GM21825 (cell line): ENCODE measurements at regions not wholly inside any gene's neighbourhood (a gene's known extent, or its start where the extent isn't known, plus 50 kb on each side); places are given as distances from the start of the nearest gene placed in this dataset.

Experiments
- ATAC-seq: cut with Tn5 transposase; IDR thresholded peaks from one replicate; pipeline ENCODE4 v1.9.1; 2021; ENCODE audit warnings: mild to moderate bottlenecking, moderate library complexity; ENCODE audit not compliant: unreplicated experiment

DNA sequence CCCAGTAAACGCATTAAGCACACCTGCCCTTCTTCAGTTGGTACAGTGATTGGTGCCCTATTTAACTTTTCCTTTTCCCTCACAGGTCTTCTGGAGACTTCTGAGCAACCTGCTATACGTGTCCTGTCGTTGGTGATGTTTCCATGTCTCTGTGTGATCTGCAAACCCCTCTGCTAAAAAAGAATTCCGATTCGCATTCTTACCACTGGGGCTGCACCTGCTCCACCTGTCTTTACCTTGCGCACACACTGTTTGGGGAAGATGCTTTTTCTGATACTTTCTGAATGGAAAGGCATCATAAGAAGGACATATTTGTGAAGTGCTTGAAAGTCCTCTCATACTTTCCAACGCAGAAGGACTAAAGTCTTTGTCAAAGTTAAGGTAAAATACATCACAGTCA is 323.9 kb upstream of the SOX11 start:
- no peak for ATAC-seq

DNA sequence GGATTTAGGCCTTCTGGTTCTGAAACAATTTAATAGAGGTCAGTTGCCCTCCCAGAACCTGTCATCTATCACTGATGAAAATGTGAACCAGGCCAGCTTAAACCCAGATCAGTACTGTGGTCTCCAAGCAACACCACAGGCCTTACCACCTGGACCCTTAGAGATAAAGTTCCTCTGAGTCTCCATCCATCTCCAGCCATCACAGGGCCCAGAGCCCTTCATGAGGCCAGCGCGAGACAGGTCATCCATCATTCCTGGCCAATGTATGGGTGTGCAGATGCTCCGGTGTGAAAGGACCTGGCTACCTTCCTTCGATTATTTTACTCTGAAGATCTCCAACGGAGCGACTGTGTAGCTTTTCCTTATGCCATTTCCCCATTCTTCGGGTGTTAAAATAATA is 322.7 kb upstream of the SOX11 start:
- ATAC-seq: no peak

DNA sequence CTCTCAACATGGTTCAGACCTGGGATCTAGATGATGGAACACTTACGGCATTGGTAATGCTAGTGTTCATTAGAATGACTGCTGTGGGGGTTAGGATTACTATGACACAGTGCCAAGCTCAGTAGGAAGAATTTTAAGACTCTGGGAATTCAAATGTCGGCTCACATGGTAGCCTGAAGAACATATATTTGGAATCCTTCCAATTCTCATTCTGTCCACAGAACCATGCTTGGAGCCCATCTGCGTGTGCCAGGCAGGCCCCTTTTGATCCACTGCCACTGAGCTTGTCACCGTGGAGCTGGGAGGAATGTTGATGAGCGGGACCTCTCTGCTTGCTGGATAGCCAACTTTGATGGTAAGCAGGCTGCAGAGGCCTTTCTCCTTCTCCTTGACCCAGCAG is 322.0 kb upstream of the SOX11 start:
- no peak for ATAC-seq

DNA sequence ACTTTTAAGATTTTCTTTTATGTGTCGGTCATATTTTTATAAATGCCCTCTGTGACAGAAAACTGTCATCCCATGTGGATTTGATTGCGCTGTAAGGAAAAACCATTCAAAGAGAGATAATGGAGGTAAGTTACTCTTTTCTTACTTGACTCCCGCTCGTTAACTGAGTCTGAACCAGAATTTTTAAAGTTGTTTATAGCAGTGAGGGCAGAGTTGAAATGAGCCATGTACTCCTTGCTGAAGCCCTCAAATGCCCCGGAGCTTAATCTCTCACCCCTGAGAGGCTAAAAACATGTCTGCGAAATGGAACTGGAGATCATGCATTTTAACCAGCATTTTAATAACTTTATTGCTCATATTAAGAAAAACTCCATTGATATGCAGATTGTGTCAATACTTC is 320.0 kb upstream of the SOX11 start:
- no peak for ATAC-seq

- no peak for ATAC-seq
Measured at GRCh38 chr2:5373200-5373599, 319.0 kb upstream of the SOX11 start.

- no peak for ATAC-seq
Measured at GRCh38 chr2:5374762-5375161, 317.4 kb upstream of the SOX11 start.

GRCh38 chr2:5377323-5377722 is 314.9 kb upstream of the SOX11 start:
- no peak for ATAC-seq

DNA sequence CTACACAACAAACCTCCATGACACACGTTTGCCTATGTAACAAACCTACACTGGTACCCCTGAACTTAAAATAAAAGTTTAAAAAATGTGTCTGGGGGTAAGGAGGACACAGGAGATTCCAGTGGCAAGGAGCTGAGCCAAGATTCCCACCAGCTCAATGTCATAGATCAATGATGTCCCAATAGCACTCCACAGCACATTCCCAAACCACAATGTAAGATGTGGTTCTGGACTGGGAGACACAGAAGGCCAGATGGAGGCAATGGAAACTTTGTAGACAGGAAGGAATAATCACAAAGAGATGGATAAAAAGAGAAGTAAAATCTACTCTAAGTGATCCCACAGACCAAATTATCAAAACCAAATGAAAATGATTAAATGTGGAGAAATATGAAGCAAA is 312.4 kb upstream of the SOX11 start:
- ATAC-seq: no peak

DNA sequence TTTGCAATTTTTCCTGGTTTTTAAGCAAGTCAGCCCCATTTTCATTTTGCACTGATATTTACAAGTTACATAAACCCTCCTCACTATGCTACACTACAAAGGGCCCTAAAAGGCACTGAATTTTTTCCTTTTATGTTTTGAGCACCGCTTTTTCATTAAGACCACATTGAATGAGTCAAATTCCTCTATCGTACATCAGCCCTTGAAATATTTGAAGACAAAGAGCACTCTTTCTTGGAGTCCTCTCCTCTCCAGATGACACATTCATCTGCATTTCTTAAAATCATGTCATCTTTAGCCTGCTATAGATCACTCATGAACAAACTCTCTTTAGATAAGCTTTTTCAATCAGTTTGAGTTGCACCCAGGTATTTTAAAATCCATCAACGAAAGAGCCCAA is 306.6 kb upstream of the SOX11 start:
- ATAC-seq: no peak

DNA sequence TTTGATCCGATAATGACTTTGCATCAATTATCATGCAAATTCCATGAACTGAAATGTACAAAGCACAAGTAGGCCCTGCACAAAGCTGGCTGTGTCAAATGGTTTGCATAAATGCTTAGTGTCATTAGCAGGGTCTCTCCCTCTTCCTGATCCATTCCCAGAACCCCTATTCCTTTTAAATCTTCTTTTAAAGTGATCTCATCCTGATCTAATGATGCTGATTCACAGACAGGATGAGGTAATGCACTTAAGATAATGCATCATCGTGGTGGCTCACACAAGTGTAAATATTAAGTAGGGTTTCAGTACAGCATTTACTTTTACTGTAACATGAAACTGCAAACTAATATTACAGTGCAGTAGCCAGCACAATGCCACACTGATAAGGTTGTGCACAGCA is 304.8 kb upstream of the SOX11 start:
- ATAC-seq: no peak

GRCh38 chr2:5389740-5390139 is 302.4 kb upstream of the SOX11 start:
- no peak for ATAC-seq

- ATAC-seq: no peak
Measured at GRCh38 chr2:5391362-5391761, 300.8 kb upstream of the SOX11 start.

DNA sequence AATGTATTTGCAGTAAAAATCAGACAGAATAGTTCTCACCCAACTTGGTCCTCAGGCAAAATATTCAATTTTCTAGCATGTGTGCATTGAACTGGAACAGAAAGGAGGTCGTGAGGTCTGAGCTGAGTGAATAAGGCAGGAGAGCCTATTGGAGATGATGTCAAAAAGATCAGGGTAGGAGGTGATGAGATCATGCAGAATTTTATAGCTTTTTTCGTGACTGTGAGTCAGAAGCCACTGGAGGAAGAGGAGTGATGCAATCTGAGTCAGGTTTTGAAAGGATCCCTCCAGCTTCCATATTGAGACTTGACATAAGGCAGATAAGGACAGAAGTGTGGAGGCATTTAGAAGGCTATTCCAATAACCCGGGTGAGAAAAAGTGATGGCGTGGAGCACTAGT is 299.5 kb upstream of the SOX11 start:
- no peak for ATAC-seq

GRCh38 chr2:5393474-5393873 is 298.7 kb upstream of the SOX11 start:
- ATAC-seq: no peak

GRCh38 chr2:5394223-5394622 is 298.0 kb upstream of the SOX11 start:
- ATAC-seq: no peak

- no peak for ATAC-seq
Measured at GRCh38 chr2:5401115-5401657, 291.0 kb upstream of the SOX11 start.

DNA sequence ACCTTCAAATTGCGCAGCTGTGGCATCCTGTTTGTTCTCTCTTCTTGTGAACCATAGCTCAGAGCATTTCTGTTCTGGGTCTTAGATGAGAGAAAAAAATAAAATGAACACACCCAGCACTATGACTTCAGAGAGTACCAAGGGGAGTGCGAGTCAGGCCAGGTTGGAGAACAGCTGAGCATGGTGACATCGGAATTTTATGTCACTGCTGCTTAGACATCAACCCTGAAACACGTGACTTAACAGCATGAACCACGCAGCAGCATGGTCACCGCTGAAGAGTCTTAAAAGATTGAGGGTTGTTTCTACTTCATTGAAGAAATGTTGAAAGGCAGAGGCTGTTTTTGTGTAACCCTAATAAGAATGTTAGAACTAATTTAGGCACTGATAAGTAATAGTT is 288.8 kb upstream of the SOX11 start:
- ATAC-seq: no peak

GRCh38 chr2:5409898-5410381 is 282.2 kb upstream of the SOX11 start:
- no peak for ATAC-seq

DNA sequence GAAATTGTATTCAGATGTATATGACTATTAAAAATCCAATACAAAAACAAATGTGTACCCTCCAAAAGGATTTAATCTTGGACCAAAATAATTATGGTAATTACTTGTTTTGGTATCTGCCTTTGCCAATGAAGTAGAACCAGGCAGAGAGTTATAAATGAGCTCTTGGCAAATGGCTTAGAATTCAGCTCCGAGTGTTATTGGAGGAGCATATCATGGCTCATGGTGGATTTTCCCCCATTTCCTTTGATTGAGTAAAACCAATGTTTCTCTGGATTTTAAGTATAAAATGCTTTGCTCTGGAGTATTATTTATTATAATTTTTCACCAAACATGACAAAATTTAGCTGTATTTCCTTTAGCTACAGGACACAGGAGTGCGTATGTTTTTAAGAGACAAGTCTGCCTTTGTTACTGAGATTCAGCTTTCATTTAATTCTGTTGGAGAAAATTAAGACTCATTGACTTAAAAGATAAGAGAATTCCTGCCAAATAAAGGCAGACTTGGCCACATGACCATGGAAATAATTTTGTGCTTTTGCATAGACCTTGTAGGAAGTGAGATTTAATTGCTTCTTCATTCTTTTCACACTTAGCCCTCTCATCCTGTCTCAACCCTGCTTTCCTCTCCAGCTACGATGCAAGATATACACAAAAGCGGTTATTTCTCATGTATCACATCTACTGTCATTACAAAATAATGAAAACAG is 281.0 kb upstream of the SOX11 start:
- no peak for ATAC-seq

DNA sequence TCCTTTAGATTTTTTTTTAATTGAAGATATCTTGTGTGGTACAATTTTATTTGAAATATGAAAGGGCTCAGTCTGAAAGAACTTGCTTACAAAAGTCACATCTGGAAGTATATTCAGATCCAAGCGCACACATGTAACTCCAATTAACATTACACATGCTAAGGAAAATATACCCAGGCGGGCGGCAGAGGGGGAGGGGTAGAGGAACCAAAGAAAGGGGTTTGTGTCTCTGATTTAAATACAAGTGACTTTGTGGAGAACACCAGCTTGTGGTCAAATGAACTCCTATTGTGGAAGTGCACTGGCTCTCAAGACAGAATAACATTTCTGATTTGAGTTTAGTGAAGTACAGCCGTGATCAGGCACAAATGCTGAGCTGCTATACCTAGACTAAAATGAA is 280.2 kb upstream of the SOX11 start:
- ATAC-seq: no peak

- ATAC-seq: no peak
Measured at GRCh38 chr2:5433855-5434254, 258.3 kb upstream of the SOX11 start.

DNA sequence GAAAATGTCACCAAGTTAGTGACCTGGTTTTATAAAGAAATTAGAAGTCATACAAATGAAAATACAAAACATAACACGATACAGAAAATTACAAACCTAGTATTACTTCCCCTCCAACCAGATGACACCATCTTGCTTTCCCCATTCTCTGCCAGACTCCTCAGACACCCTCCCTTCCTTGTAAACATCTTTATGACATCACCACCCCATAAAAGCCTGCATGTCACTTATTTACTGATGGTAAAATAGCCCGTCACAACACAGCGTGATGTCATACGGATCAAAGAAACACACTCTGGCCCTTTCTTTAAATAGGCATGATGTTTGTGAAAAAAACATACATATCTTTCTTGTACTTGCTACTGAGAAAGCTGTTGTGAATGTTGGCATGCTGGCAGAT is 254.8 kb upstream of the SOX11 start:
- ATAC-seq: no peak

GRCh38 chr2:5440174-5440573 is 252.0 kb upstream of the SOX11 start:
- ATAC-seq: no peak
